Colonic mucosa (tissue), 4 donors: ENCODE measurements at regions not wholly inside any gene's neighbourhood (a gene's known extent, or its start where the extent isn't known, plus 50 kb on each side); places are given as distances from the start of the nearest gene placed in this dataset.

ENCODE experiments used
- DNase-seq: peaks from one replicate; pipeline ENCODE4 v3.0.0-alpha.2; 2020
- H3K27ac ChIP-seq: fragments of 200-600 bp; one replicate; pipeline ENCODE4 v1.8.0; 2021
- H3K27me3 ChIP-seq: fragments of 200-600 bp; one replicate; pipeline ENCODE4 v1.8.0; 2021
- H3K36me3 ChIP-seq: fragments of 200-600 bp; one replicate; pipeline ENCODE4 v1.8.0; 2021
- H3K4me1 ChIP-seq: fragments of 200-600 bp; one replicate; pipeline ENCODE4 v1.8.0; 2021; ENCODE audit warnings: mild to moderate bottlenecking
- H3K4me3 ChIP-seq: fragments of 200-600 bp; one replicate; pipeline ENCODE4 v1.8.0; 2021
- H3K9ac ChIP-seq, 2 donors: one replicate each; pipeline ENCODE4 v1.7.0; 2013; ENCODE audit warnings: control low read depth in 2 of 2, low read depth in 2 of 2, low read length in 2 of 2
- H3K9me3 ChIP-seq: fragments of 200-600 bp; one replicate; pipeline ENCODE4 v1.8.0; 2021
- CTCF ChIP-seq: fragments of 200-600 bp; IDR thresholded peaks from one replicate; pipeline ENCODE4 v1.8.0; 2022; ENCODE audit warnings: antibody characterized with exemption, mild to moderate bottlenecking
- intact Hi-C: fragments of 100-400 bp; cut with DNase I; formaldehyde crosslinking; loops from one replicate; pipeline ENCODE4 v1.14.1; 2022
- donor health status: healthy.
- donor health status: DM: no; HTN: no; CAD: no.
- donor health status: DM: no; HTN: no; CAD: no.

GRCh38 chr11:134654161-134654915 is 242.3 kb upstream of the B3GAT1 start:
- H3K9me3 ChIP-seq, result no peaks in the 10 kb centered on the region
- no peak overlapping the region for H3K4me3 ChIP-seq
- no peak overlapping the region for H3K27ac ChIP-seq
- no peaks in the 10 kb centered on the region for H3K27me3 ChIP-seq
- no peak overlapping the region for H3K9ac ChIP-seq
- no peak for TF ChIP-seq CTCF
- H3K4me1 ChIP-seq, result no peaks in the 10 kb centered on the region
- intact Hi-C loops, result no loop called here
- H3K36me3 ChIP-seq, result no peaks in the 10 kb centered on the region
- peak; percentile 10 for DNase-seq

GRCh38 chr11:134652586-134653255 is 240.7 kb upstream of the B3GAT1 start:
- H3K4me3 ChIP-seq, result no peak overlapping the region
- H3K9me3 ChIP-seq, result no peaks in the 10 kb centered on the region
- DNase-seq, result peak; percentile 1
- H3K9ac ChIP-seq, result no peak overlapping the region
- intact Hi-C loops, result no loop called here
- no peak for TF ChIP-seq CTCF
- H3K4me1 ChIP-seq, result no peaks in the 10 kb centered on the region
- H3K27me3 ChIP-seq, result no peaks in the 10 kb centered on the region
- H3K27ac ChIP-seq, result no peak overlapping the region
- no peaks in the 10 kb centered on the region for H3K36me3 ChIP-seq

- Histone ChIP-seq H3K4me3 (no peak overlapping the region), H3K27me3 (no peaks in the 10 kb centered on the region), H3K4me1 (no peaks in the 10 kb centered on the region), H3K9ac (no peak overlapping the region), H3K27ac (no peak overlapping the region), H3K9me3 (no peaks in the 10 kb centered on the region), H3K36me3 (no peaks in the 10 kb centered on the region)
- TF ChIP-seq CTCF, result no peak
- DNase-seq, result no peak
- intact Hi-C loops, result no loop called here
Observed at GRCh38 chr11:134647066-134647743, 235.2 kb upstream of the B3GAT1 start.

- Histone ChIP-seq H3K9me3 (no peaks in the 10 kb centered on the region), H3K36me3 (no peaks in the 10 kb centered on the region), H3K27ac (no peak overlapping the region), H3K4me1 (no peaks in the 10 kb centered on the region), H3K9ac (no peak overlapping the region), H3K4me3 (no peak overlapping the region), H3K27me3 (no peaks in the 10 kb centered on the region)
- intact Hi-C loops, result no loop called here
- no peak for TF ChIP-seq CTCF
- DNase-seq, result no peak
Observed at GRCh38 chr11:134646561-134646960, 234.5 kb upstream of the B3GAT1 start.

- Histone ChIP-seq H3K27ac (no peak overlapping the region), H3K9ac (no peak overlapping the region), H3K27me3 (no peaks in the 10 kb centered on the region), H3K9me3 (no peaks in the 10 kb centered on the region), H3K36me3 (no peaks in the 10 kb centered on the region), H3K4me3 (no peak overlapping the region), H3K4me1 (no peaks in the 10 kb centered on the region)
- TF ChIP-seq CTCF, result no peak
- intact Hi-C loops, result no loop called here
- DNase-seq, result no peak
Observed at GRCh38 chr11:134645576-134645975, 233.5 kb upstream of the B3GAT1 start.
